HepG2 (cell line): ENCODE measurements at regions not wholly inside any gene's neighbourhood (a gene's known extent, or its start where the extent isn't known, plus 50 kb on each side); places are given as distances from the start of the nearest gene placed in this dataset.

Experiments used
- ATAC-seq: fragments of 200-7000 bp; cut with Tn5 transposase; 3 replicates; pipeline ENCODE4 v1.9.1; 2020; ENCODE audit warnings: mild to moderate bottlenecking, moderate library complexity
- BruUV-seq: library from RNA; stranded (reverse); fragments of 400-500 nt; replicated peaks from 2 replicates; lab custom pipeline; 2021; lab: Mats Ljungman, UMichigan
- CTCF ChIA-PET: fragments of 300-600 bp; formaldehyde crosslinking; extraction: SDS; loops from one replicate; lab custom pipeline; 2021; ENCODE audit warnings: low total read pairs, inconsistent platforms, low intra/inter-chr PET ratio; lab: Yijun Ruan, JAX
- POLR2A ChIA-PET: fragments of 350-600 bp; sonication (Branson Sonifier 250); formaldehyde crosslinking; loops from one replicate; lab custom pipeline; 2020; ENCODE audit warnings: antibody characterized with exemption, inconsistent platforms; lab: Yijun Ruan, JAX
- DNase-seq: peaks from one replicate; pipeline ENCODE4 v3.0.0-alpha.2; 2015; ENCODE audit warnings: low spot score
- FAIRE-seq: peaks from 3 replicates; lab custom pipeline; 2011; peaks lifted over from hg19 to GRCh38; lab: Jason Lieb, UNC
- H2AFZ ChIP-seq: one replicate; pipeline ENCODE4 v1.6.1; 2011; ENCODE audit warnings: low read length, inconsistent platforms
- H3K27ac ChIP-seq: fragments of 300-600 bp; 3 replicates; pipeline ENCODE4 v1.8.0; 2011; ENCODE audit warnings: mixed run types, mild to moderate bottlenecking, mixed read lengths, low read length, inconsistent platforms; ENCODE audit not compliant: insufficient read depth; ENCODE audit errors: extremely low read length
- H3K27me3 ChIP-seq, 2 experiments: fragments of 200-600 bp in 1 of 2; 2 replicates in 1 of 2; 3 replicates in 1 of 2; pipeline versions ENCODE4 v1.6.0 to v1.8.0; 2011; ENCODE audit warnings: low read length in 2 of 2, mild to moderate bottlenecking in 2 of 2, moderate library complexity in 2 of 2, inconsistent platforms in 1 of 2; ENCODE audit not compliant: insufficient read depth in 2 of 2, control insufficient read depth in 1 of 2
- H3K36me3 ChIP-seq, 2 experiments: fragments of 200-600 bp in 1 of 2; replicated peaks in 1 of 2; 2 replicates in 1 of 2; 3 replicates in 1 of 2; pipeline versions ENCODE4 v1.5.1 to v1.8.0; 2011; ENCODE audit warnings: low read length in 2 of 2, inconsistent platforms in 1 of 2; ENCODE audit not compliant: insufficient read depth in 2 of 2, control insufficient read depth in 1 of 2
- H3K4me1 ChIP-seq: 2 replicates; pipeline ENCODE4 v1.5.1; 2012; ENCODE audit warnings: low read length, inconsistent platforms; ENCODE audit not compliant: insufficient read depth
- H3K4me2 ChIP-seq: 2 replicates; pipeline ENCODE4 v1.6.0; 2011; ENCODE audit warnings: low read depth, low read length, inconsistent platforms
- H3K4me3 ChIP-seq, 3 experiments: fragments of 200-600 bp in 1 of 3; sonication (generic), shearing (Covaris generic) in 1 of 3; replicated peaks in 1 of 3; 2 replicates each; pipeline ENCODE4 v1.5.1; 2011 to 2016; ENCODE audit warnings: low read length in 3 of 3, inconsistent platforms in 2 of 3, low read depth in 2 of 3, mild to moderate bottlenecking in 2 of 3, control low read depth in 1 of 3, mixed read lengths in 1 of 3; ENCODE audit not compliant: insufficient read depth in 1 of 3
- H3K79me2 ChIP-seq: one replicate; pipeline ENCODE4 v1.6.1; 2011; ENCODE audit warnings: low read length, inconsistent platforms; ENCODE audit not compliant: insufficient read depth
- H3K9ac ChIP-seq: 2 replicates; pipeline ENCODE4 v1.6.0; 2011; ENCODE audit warnings: mild to moderate bottlenecking, low read depth, low read length, inconsistent platforms; ENCODE audit not compliant: insufficient read depth
- H3K9me3 ChIP-seq: 2 replicates; pipeline ENCODE4 v1.5.1; 2012; ENCODE audit warnings: mild to moderate bottlenecking, low read length
- H4K20me1 ChIP-seq: 2 replicates; pipeline ENCODE4 v1.6.0; 2011; ENCODE audit warnings: inconsistent platforms, mild to moderate bottlenecking, low read length, moderate library complexity; ENCODE audit not compliant: insufficient read depth
- ADNP ChIP-seq: sonication (generic); formaldehyde crosslinking; IDR thresholded peaks from 2 replicates; pipeline ENCODE4 v1.4.0; 2020; ENCODE audit warnings: missing genetic modification reagents
- NCOR1 ChIP-seq: fragments of 200-600 bp; sonication (generic); IDR thresholded peaks from 2 replicates; pipeline ENCODE4 v1.7.0; 2017; ENCODE audit warnings: antibody characterized with exemption, low read length, borderline replicate concordance
- RARG ChIP-seq: sonication (generic); formaldehyde crosslinking; IDR thresholded peaks from 2 replicates; pipeline ENCODE4 v1.4.0; 2020; ENCODE audit warnings: low read depth, mild to moderate bottlenecking, missing genetic modification reagents
- SIX4 ChIP-seq: sonication (generic); formaldehyde crosslinking; IDR thresholded peaks from 2 replicates; pipeline ENCODE4 v1.4.0; 2020; ENCODE audit warnings: missing genetic modification reagents
- ZNF180 ChIP-seq: sonication (generic); formaldehyde crosslinking; IDR thresholded peaks from 2 replicates; pipeline ENCODE4 v1.4.0; 2020; ENCODE audit warnings: low read depth, missing genetic modification reagents, borderline replicate concordance
- ZNF556 ChIP-seq: sonication (generic); formaldehyde crosslinking; IDR thresholded peaks from 2 replicates; pipeline ENCODE4 v1.4.0; 2020; ENCODE audit warnings: mild to moderate bottlenecking, missing genetic modification reagents, borderline replicate concordance
- ZNF672 ChIP-seq: sonication (generic); formaldehyde crosslinking; IDR thresholded peaks from 2 replicates; pipeline ENCODE4 v1.8.1; 2022; ENCODE audit warnings: missing genetic modification reagents
- ZNF777 ChIP-seq: sonication (generic); formaldehyde crosslinking; IDR thresholded peaks from 2 replicates; pipeline ENCODE4 v1.4.0; 2020; ENCODE audit warnings: missing genetic modification reagents
- ZNF841 ChIP-seq: sonication (generic); formaldehyde crosslinking; IDR thresholded peaks from 2 replicates; pipeline ENCODE4 v1.8.1; 2023; ENCODE audit warnings: missing genetic modification reagents, borderline replicate concordance
- ZSCAN30 ChIP-seq: sonication (generic); formaldehyde crosslinking; IDR thresholded peaks from 2 replicates; pipeline ENCODE4 v1.5.0; 2020; ENCODE audit warnings: mild to moderate bottlenecking, missing genetic modification reagents
- WGBS: methylation state at CpG from one replicate; pipeline ENCODE4 v1.1.6; 2017; ENCODE audit warnings: low lambda C conversion rate; 5-methylcytosine and 5-hydroxymethylcytosine counted together
- in situ Hi-C: cut with HindIII; loops from 2 replicates; pipeline ENCODE4 v1.10.0; 2017; ENCODE audit warnings: low pct_unique_long_range_greater_than_20kb; ENCODE audit not compliant: extremely low pct_ligation_motif_present
- intact Hi-C: fragments of 100-400 bp; cut with micrococcal nuclease; formaldehyde crosslinking; loops from one replicate; pipeline ENCODE4 v1.10.0; 2022; ENCODE audit not compliant: unreplicated experiment
- TF ChIP-seq, protein P1 (sequence below): sonication (generic); formaldehyde crosslinking; IDR thresholded peaks from 2 replicates; pipeline ENCODE4 v1.5.0; 2020; ENCODE audit warnings: missing genetic modification reagents
- TF ChIP-seq, protein P2 (sequence below): IDR thresholded peaks from 2 replicates; pipeline ENCODE4 v1.6.1; 2016
- TF ChIP-seq, protein P3 (sequence below): sonication (generic); formaldehyde crosslinking; IDR thresholded peaks from 2 replicates; pipeline ENCODE4 v1.5.0; 2020; ENCODE audit warnings: mild to moderate bottlenecking, missing genetic modification reagents
- TF ChIP-seq, protein P4 (sequence below): sonication (generic); formaldehyde crosslinking; IDR thresholded peaks from 2 replicates; pipeline ENCODE4 v1.4.0; 2020; ENCODE audit warnings: missing genetic modification reagents, mild to moderate bottlenecking, borderline replicate concordance
- TF ChIP-seq, protein P5 (sequence below): sonication (generic); formaldehyde crosslinking; IDR thresholded peaks from 2 replicates; pipeline ENCODE4 v1.5.0; 2020; ENCODE audit warnings: mild to moderate bottlenecking, missing genetic modification reagents

DNA sequence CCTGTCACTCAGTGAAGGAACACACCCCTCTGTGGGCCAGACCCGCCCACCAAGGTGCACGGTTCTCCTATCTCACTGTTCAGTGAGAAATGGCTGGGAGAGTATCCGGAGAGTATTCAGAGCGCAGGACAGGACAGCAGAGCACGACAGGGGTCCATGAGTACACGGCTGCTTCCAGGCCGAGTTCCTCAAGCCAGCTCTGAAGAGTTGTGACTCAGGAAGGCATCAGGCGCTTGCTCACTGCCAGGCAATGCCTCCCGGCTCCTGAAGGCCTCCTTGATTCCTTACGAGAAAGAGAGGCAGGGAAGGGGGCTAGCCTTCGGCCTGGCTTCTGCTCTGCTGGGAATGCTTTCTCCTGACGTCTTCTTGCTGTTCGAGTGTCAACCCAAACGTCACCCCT is 132.1 kb upstream of the PPP1R26 start:
- CTCF ChIA-PET: no interaction called here
- in situ Hi-C loops: loop anchor here (5.0 kb wide), 1 partner anchor 260 kb away; the partner anchor contains the start of gene OLFM1
- ATAC-seq: no peak
- intact Hi-C loops: no loop called here
- no peak for FAIRE-seq
- POLR2A ChIA-PET: no interaction called here
- H3K79me2 ChIP-seq: no peaks in the 10 kb centered on the region
- 7% methylated on average over 10 of the region's 14 CpGs for WGBS
- no peak overlapping the region for H3K4me2 ChIP-seq
- BruUV-seq: no TSS peak
- no peaks in the 10 kb centered on the region for H3K4me1 ChIP-seq
- no peak for DNase-seq
- no peaks in the 10 kb centered on the region for H3K36me3 ChIP-seq
- H2AFZ ChIP-seq: no peak overlapping the region
- peaks cover 8% of the 10 kb centered on the region; the same call in 1 of the 2 replicates for H4K20me1 ChIP-seq
- H3K4me3 ChIP-seq: no peak overlapping the region
- H3K27me3 ChIP-seq: peaks cover 6 to 83% of the 10 kb centered on the region in 2 experiments; a peak in 4 of 5 replicates
- no peak overlapping the region for H3K9ac ChIP-seq
- no peaks in the 10 kb centered on the region for H3K9me3 ChIP-seq
- no peak overlapping the region for H3K27ac ChIP-seq
- TF ChIP-seq ZNF180 (CRISPR knock-in tag) (no peak), ZSCAN30 (CRISPR knock-in tag) (no peak), ZNF841 (CRISPR knock-in tag) (no peak), ZNF556 (CRISPR knock-in tag) (no peak), SIX4 (CRISPR knock-in tag) (no peak), NCOR1 (no peak), RARG (CRISPR knock-in tag) (no peak), ADNP (CRISPR knock-in tag) (no peak), ZNF672 (CRISPR knock-in tag) (no peak), ZNF777 (no peak)
- TF ChIP-seq, protein P1, sequence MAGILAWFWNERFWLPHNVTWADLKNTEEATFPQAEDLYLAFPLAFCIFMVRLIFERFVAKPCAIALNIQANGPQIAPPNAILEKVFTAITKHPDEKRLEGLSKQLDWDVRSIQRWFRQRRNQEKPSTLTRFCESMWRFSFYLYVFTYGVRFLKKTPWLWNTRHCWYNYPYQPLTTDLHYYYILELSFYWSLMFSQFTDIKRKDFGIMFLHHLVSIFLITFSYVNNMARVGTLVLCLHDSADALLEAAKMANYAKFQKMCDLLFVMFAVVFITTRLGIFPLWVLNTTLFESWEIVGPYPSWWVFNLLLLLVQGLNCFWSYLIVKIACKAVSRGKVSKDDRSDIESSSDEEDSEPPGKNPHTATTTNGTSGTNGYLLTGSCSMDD (CRISPR knock-in tag): no peak
- TF ChIP-seq, protein P2, sequence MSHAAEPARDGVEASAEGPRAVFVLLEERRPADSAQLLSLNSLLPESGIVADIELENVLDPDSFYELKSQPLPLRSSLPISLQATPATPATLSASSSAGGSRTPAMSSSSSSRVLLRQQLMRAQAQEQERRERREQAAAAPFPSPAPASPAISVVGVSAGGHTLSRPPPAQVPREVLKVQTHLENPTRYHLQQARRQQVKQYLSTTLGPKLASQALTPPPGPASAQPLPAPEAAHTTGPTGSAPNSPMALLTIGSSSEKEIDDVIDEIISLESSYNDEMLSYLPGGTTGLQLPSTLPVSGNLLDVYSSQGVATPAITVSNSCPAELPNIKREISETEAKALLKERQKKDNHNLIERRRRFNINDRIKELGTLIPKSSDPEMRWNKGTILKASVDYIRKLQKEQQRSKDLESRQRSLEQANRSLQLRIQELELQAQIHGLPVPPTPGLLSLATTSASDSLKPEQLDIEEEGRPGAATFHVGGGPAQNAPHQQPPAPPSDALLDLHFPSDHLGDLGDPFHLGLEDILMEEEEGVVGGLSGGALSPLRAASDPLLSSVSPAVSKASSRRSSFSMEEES: no peak
- TF ChIP-seq, protein P3, sequence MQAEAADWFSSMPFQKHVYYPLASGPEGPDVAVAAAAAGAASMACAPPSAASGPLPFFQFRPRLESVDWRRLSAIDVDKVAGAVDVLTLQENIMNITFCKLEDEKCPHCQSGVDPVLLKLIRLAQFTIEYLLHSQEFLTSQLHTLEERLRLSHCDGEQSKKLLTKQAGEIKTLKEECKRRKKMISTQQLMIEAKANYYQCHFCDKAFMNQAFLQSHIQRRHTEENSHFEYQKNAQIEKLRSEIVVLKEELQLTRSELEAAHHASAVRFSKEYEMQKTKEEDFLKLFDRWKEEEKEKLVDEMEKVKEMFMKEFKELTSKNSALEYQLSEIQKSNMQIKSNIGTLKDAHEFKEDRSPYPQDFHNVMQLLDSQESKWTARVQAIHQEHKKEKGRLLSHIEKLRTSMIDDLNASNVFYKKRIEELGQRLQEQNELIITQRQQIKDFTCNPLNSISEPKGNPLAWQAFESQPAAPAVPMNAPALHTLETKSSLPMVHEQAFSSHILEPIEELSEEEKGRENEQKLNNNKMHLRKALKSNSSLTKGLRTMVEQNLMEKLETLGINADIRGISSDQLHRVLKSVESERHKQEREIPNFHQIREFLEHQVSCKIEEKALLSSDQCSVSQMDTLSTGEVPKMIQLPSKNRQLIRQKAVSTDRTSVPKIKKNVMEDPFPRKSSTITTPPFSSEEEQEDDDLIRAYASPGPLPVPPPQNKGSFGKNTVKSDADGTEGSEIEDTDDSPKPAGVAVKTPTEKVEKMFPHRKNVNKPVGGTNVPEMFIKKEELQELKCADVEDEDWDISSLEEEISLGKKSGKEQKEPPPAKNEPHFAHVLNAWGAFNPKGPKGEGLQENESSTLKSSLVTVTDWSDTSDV (CRISPR knock-in tag): no peak
- TF ChIP-seq, protein P4, sequence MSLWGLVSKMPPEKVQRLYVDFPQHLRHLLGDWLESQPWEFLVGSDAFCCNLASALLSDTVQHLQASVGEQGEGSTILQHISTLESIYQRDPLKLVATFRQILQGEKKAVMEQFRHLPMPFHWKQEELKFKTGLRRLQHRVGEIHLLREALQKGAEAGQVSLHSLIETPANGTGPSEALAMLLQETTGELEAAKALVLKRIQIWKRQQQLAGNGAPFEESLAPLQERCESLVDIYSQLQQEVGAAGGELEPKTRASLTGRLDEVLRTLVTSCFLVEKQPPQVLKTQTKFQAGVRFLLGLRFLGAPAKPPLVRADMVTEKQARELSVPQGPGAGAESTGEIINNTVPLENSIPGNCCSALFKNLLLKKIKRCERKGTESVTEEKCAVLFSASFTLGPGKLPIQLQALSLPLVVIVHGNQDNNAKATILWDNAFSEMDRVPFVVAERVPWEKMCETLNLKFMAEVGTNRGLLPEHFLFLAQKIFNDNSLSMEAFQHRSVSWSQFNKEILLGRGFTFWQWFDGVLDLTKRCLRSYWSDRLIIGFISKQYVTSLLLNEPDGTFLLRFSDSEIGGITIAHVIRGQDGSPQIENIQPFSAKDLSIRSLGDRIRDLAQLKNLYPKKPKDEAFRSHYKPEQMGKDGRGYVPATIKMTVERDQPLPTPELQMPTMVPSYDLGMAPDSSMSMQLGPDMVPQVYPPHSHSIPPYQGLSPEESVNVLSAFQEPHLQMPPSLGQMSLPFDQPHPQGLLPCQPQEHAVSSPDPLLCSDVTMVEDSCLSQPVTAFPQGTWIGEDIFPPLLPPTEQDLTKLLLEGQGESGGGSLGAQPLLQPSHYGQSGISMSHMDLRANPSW (CRISPR knock-in tag): no peak
- TF ChIP-seq, protein P5, sequence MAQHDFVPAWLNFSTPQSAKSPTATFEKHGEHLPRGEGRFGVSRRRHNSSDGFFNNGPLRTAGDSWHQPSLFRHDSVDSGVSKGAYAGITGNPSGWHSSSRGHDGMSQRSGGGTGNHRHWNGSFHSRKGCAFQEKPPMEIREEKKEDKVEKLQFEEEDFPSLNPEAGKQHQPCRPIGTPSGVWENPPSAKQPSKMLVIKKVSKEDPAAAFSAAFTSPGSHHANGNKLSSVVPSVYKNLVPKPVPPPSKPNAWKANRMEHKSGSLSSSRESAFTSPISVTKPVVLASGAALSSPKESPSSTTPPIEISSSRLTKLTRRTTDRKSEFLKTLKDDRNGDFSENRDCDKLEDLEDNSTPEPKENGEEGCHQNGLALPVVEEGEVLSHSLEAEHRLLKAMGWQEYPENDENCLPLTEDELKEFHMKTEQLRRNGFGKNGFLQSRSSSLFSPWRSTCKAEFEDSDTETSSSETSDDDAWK (CRISPR knock-in tag): no peak
